HepG2 (cell line): ENCODE measurements at regions not wholly inside any gene's neighbourhood (a gene's known extent, or its start where the extent isn't known, plus 50 kb on each side); places are given as distances from the start of the nearest gene placed in this dataset.

Experiments
- ZNF670 ChIP-seq: sonication (generic); formaldehyde crosslinking; IDR thresholded peaks from 2 replicates; pipeline ENCODE4 v1.8.0; 2022; ENCODE audit warnings: mild to moderate bottlenecking, missing genetic modification reagents, borderline replicate concordance
- ZNF792 ChIP-seq: IDR thresholded peaks from 2 replicates; pipeline ENCODE4 v1.6.1; 2016

GRCh38 chr2:214631406-214631805 lies 178.1 kb downstream of the BARD1 start:
- no peak for TF ChIP-seq ZNF670 (CRISPR knock-in tag)
- TF ChIP-seq ZNF792 (CRISPR knock-in tag) = no peak
